ENCODE measurements at regions not wholly inside any gene's neighbourhood (a gene's known extent, or its start where the extent isn't known, plus 50 kb on each side); places are given as distances from the start of the nearest gene placed in this dataset.

DNA sequence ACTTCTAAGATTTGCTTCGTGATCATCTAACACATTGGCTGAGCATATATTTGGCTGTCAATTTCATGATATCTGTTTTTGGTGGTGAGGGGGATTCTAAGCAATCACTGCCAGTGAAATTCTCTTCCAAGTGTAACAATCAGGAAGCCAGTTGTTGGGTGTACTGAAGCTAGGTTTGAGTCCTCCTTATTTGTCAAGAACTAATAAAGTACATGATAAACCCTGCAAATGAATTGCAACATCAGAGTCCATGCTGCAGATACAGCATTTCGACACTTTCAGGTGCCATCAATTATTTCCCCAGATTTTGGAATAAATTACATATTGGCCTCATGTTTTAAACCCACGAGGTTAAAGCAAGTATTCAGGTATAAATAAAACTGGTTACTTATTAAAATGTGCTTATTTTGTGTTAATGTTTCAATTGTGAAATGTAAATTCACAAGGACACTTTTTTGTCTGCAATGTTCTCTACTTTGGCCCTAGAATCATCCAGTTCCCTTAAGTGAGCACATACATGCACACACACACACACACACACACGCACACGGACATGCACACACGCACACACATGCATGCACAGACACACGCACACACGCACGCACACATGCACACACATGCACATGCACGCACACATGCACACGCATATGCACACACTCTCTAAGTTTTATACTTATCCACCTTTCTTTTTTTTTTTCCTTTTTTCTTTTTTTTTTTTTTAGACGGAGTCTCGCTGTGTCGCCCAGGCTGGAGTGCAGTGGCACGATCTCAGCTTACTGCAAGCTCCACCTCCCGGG, 510.2 kb upstream of the KLF6 start:
- Histone ChIP-seq H3K9me3 (ENCODE audit: control insufficient read depth, insufficient read depth, low read depth, low read length) (no peaks in the 10 kb centered on the region), H3K36me3 (ENCODE audit: control insufficient read depth in 2 of 2, insufficient read depth in 1 of 2, low read length in 2 of 2) (no peaks in the 10 kb centered on the region), H3K4me1 (ENCODE audit: control insufficient read depth, insufficient read depth, low read length) (no peaks in the 10 kb centered on the region), H3K4me3 (ENCODE audit: low read depth, low read length) (no peak overlapping the region), H3K27ac (ENCODE audit: extremely low read depth, low read depth, low read length) (no peak overlapping the region)
- ChIA-PET CTCF (no interaction called here), POLR2A (no interaction called here)
- TF ChIP-seq ZSCAN4 (tag by site-specific recombination; IDR thresholded peaks at IDR 0.05) (peak; percentile 86), ZNF473 (tag by site-specific recombination; IDR thresholded peaks at IDR 0.05) (no peak), ZBTB48 (tag by site-specific recombination; IDR thresholded peaks at IDR 0.05) (no peak), ZNF2 (tag by site-specific recombination; IDR thresholded peaks at IDR 0.05) (no peak)

- ChIA-PET CTCF (no interaction called here), POLR2A (no interaction called here)
- TF ChIP-seq ZNF138 (tag by site-specific recombination; IDR thresholded peaks at IDR 0.05; ENCODE audit: borderline replicate concordance) (no peak), ZNF157 (tag by site-specific recombination; IDR thresholded peaks at IDR 0.05) (no peak), REPIN1 (tag by site-specific recombination; IDR thresholded peaks at IDR 0.05; ENCODE audit: low read depth) (no peak), ZIC2 (tag by site-specific recombination; IDR thresholded peaks at IDR 0.05) (no peak), EGR2 (tag by site-specific recombination; IDR thresholded peaks at IDR 0.05; ENCODE audit: low read depth) (no peak), ZNF239 (tag by site-specific recombination; IDR thresholded peaks at IDR 0.05) (no peak), IKZF3 (tag by site-specific recombination; IDR thresholded peaks at IDR 0.05) (no peak), KLF1 (tag by site-specific recombination; IDR thresholded peaks at IDR 0.05) (no peak), ZNF843 (tag by site-specific recombination; IDR thresholded peaks at IDR 0.05) (no peak), ZNF223 (tag by site-specific recombination; IDR thresholded peaks at IDR 0.05) (no peak), WT1 (tag by site-specific recombination; IDR thresholded peaks at IDR 0.05) (no peak), ZNF629 (tag by site-specific recombination; IDR thresholded peaks at IDR 0.05) (no peak), SCRT1 (tag by site-specific recombination; IDR thresholded peaks at IDR 0.05; ENCODE audit: borderline replicate concordance) (no peak), ZNF571 (tag by site-specific recombination; IDR thresholded peaks at IDR 0.05) (no peak), ZNF529 (tag by site-specific recombination; IDR thresholded peaks at IDR 0.05; ENCODE audit: insufficient replicate concordance) (no peak)
- TF ChIP-seq, protein P1, sequence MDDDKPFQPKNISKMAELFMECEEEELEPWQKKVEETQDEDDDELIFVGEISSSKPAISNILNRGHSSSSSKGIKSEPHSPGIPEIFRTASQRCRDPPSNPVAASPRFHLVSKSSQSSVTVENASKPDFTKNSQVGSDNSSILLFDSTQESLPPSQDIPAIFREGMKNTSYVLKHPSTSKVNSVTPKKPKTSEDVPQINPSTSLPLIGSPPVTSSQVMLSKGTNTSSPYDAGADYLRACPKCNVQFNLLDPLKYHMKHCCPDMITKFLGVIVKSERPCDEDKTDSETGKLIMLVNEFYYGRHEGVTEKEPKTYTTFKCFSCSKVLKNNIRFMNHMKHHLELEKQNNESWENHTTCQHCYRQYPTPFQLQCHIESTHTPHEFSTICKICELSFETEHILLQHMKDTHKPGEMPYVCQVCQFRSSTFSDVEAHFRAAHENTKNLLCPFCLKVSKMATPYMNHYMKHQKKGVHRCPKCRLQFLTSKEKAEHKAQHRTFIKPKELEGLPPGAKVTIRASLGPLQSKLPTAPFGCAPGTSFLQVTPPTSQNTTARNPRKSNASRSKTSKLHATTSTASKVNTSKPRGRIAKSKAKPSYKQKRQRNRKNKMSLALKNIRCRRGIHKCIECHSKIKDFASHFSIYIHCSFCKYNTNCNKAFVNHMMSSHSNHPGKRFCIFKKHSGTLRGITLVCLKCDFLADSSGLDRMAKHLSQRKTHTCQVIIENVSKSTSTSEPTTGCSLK (tag by site-specific recombination; IDR thresholded peaks at IDR 0.05), result no peak
- TF ChIP-seq, protein P2, sequence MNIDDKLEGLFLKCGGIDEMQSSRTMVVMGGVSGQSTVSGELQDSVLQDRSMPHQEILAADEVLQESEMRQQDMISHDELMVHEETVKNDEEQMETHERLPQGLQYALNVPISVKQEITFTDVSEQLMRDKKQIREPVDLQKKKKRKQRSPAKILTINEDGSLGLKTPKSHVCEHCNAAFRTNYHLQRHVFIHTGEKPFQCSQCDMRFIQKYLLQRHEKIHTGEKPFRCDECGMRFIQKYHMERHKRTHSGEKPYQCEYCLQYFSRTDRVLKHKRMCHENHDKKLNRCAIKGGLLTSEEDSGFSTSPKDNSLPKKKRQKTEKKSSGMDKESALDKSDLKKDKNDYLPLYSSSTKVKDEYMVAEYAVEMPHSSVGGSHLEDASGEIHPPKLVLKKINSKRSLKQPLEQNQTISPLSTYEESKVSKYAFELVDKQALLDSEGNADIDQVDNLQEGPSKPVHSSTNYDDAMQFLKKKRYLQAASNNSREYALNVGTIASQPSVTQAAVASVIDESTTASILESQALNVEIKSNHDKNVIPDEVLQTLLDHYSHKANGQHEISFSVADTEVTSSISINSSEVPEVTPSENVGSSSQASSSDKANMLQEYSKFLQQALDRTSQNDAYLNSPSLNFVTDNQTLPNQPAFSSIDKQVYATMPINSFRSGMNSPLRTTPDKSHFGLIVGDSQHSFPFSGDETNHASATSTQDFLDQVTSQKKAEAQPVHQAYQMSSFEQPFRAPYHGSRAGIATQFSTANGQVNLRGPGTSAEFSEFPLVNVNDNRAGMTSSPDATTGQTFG (tag by site-specific recombination; IDR thresholded peaks at IDR 0.05; ENCODE audit: borderline replicate concordance), result no peak
- TF ChIP-seq, protein P3, sequence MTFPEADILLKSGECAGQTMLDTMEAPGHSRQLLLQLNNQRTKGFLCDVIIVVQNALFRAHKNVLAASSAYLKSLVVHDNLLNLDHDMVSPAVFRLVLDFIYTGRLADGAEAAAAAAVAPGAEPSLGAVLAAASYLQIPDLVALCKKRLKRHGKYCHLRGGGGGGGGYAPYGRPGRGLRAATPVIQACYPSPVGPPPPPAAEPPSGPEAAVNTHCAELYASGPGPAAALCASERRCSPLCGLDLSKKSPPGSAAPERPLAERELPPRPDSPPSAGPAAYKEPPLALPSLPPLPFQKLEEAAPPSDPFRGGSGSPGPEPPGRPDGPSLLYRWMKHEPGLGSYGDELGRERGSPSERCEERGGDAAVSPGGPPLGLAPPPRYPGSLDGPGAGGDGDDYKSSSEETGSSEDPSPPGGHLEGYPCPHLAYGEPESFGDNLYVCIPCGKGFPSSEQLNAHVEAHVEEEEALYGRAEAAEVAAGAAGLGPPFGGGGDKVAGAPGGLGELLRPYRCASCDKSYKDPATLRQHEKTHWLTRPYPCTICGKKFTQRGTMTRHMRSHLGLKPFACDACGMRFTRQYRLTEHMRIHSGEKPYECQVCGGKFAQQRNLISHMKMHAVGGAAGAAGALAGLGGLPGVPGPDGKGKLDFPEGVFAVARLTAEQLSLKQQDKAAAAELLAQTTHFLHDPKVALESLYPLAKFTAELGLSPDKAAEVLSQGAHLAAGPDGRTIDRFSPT (tag by site-specific recombination; IDR thresholded peaks at IDR 0.05), result no peak
Observed at GRCh38 chr10:4294271-4294670, 509.3 kb upstream of the KLF6 start.

More at GRCh38 chr10:4294271-4294670, 509.3 kb upstream of the KLF6 start:
- Histone ChIP-seq H3K27ac (ENCODE audit: extremely low read depth, low read depth, low read length) (no peak overlapping the region), H3K36me3 (ENCODE audit: control insufficient read depth in 2 of 2, insufficient read depth in 1 of 2, low read length in 2 of 2) (no peaks in the 10 kb centered on the region), H3K4me1 (ENCODE audit: control insufficient read depth, insufficient read depth, low read length) (no peaks in the 10 kb centered on the region), H3K4me3 (ENCODE audit: low read depth, low read length) (no peak overlapping the region), H3K9me3 (ENCODE audit: control insufficient read depth, insufficient read depth, low read depth, low read length) (no peaks in the 10 kb centered on the region)
